H9 (cell line): ENCODE measurements at regions not wholly inside any gene's neighbourhood (a gene's known extent, or its start where the extent isn't known, plus 50 kb on each side); places are given as distances from the start of the nearest gene placed in this dataset.
A peak's percentile ranks its signal among the peaks of the same experiment; 100 is the strongest.

Experiments
- DNase-seq: peaks from one replicate; pipeline ENCODE4 v3.0.0-alpha.2; 2017
- H2AFZ ChIP-seq: one replicate; pipeline ENCODE4 v1.6.1; 2013; ENCODE audit warnings: mild to moderate bottlenecking, low read length, control low read depth, moderate library complexity
- H2AK5ac ChIP-seq: 2 replicates; pipeline ENCODE4 v1.6.1; 2013; ENCODE audit warnings: low read length, control low read depth, mixed read lengths; ENCODE audit not compliant: insufficient read length
- H2BK120ac ChIP-seq: one replicate; pipeline ENCODE4 v1.6.1; 2013; ENCODE audit warnings: low read depth, mild to moderate bottlenecking, low read length, control low read depth, inconsistent platforms; ENCODE audit not compliant: poor library complexity, severe bottlenecking
- H2BK12ac ChIP-seq: 2 replicates; pipeline ENCODE4 v1.6.1; 2013; ENCODE audit warnings: low read length, control low read depth, mixed read lengths, low read depth; ENCODE audit not compliant: insufficient read length
- H2BK15ac ChIP-seq: 2 replicates; pipeline ENCODE4 v1.6.1; 2013; ENCODE audit warnings: low read depth, low read length, control low read depth
- H2BK20ac ChIP-seq: one replicate; pipeline ENCODE4 v1.6.1; 2013; ENCODE audit warnings: low read depth, mild to moderate bottlenecking, low read length, control low read depth, inconsistent platforms; ENCODE audit not compliant: poor library complexity, severe bottlenecking
- H2BK5ac ChIP-seq: 2 replicates; pipeline ENCODE4 v1.6.1; 2013; ENCODE audit warnings: low read length, control low read depth, mixed read lengths; ENCODE audit not compliant: insufficient read length
- H3K14ac ChIP-seq: 2 replicates; pipeline ENCODE4 v1.6.1; 2013; ENCODE audit warnings: low read length, control low read depth; ENCODE audit not compliant: insufficient read depth
- H3K18ac ChIP-seq: 2 replicates; pipeline ENCODE4 v1.6.1; 2013; ENCODE audit warnings: low read depth, mild to moderate bottlenecking, mixed read lengths, low read length, control low read depth; ENCODE audit not compliant: insufficient read length
- H3K23ac ChIP-seq: 2 replicates; pipeline ENCODE4 v1.6.1; 2013; ENCODE audit warnings: low read length, control low read depth, mixed read lengths, low read depth; ENCODE audit not compliant: insufficient read length
- H3K23me2 ChIP-seq: 2 replicates; pipeline ENCODE4 v1.6.1; 2013; ENCODE audit warnings: low read depth, mild to moderate bottlenecking, mixed read lengths, low read length, control low read depth; ENCODE audit not compliant: insufficient read length, poor library complexity, severe bottlenecking
- H3K27ac ChIP-seq: 2 replicates; pipeline ENCODE4 v1.5.1; 2013; ENCODE audit warnings: low read length, control low read depth, mixed read lengths, low read depth; ENCODE audit not compliant: insufficient read length
- H3K27me3 ChIP-seq: 2 replicates; pipeline ENCODE4 v1.6.1; 2013; ENCODE audit warnings: low read length, control low read depth, inconsistent platforms; ENCODE audit not compliant: insufficient read depth
- H3K4ac ChIP-seq: 2 replicates; pipeline ENCODE4 v1.6.1; 2013; ENCODE audit warnings: low read depth, mild to moderate bottlenecking, control low read depth, inconsistent platforms, low read length, moderate library complexity
- H3K4me1 ChIP-seq: 2 replicates; pipeline ENCODE4 v1.6.1; 2013; ENCODE audit warnings: low read length, control low read depth, inconsistent platforms; ENCODE audit not compliant: insufficient read depth
- H3K4me2 ChIP-seq: 2 replicates; pipeline ENCODE4 v1.6.1; 2013; ENCODE audit warnings: low read length, control low read depth, mixed read lengths; ENCODE audit not compliant: insufficient read length, insufficient read depth
- H3K56ac ChIP-seq: 2 replicates; pipeline ENCODE4 v1.6.1; 2013; ENCODE audit warnings: low read depth, mild to moderate bottlenecking, mixed read lengths, low read length, control low read depth; ENCODE audit not compliant: insufficient read length
- H3K79me1 ChIP-seq: 2 replicates; pipeline ENCODE4 v1.6.1; 2013; ENCODE audit warnings: low read depth, mild to moderate bottlenecking, moderate library complexity, low read length, control low read depth, inconsistent platforms; ENCODE audit not compliant: insufficient read depth, poor library complexity, severe bottlenecking
- H3K79me2 ChIP-seq: 2 replicates; pipeline ENCODE4 v1.6.1; 2013; ENCODE audit warnings: low read length, control low read depth, inconsistent platforms; ENCODE audit not compliant: insufficient read depth
- H3K9ac ChIP-seq: 2 replicates; pipeline ENCODE4 v1.6.1; 2013; ENCODE audit warnings: low read length, control low read depth, mixed read lengths; ENCODE audit not compliant: insufficient read length; ENCODE audit errors: extremely low read depth
- H3K9me3 ChIP-seq: one replicate; pipeline ENCODE4 v1.6.1; 2013; ENCODE audit warnings: low read depth, low read length, inconsistent platforms; ENCODE audit not compliant: control insufficient read depth
- H3T11ph ChIP-seq: one replicate; pipeline ENCODE4 v1.6.1; 2013; ENCODE audit warnings: mild to moderate bottlenecking, low read length, control low read depth, inconsistent platforms
- H4K20me1 ChIP-seq: one replicate; pipeline ENCODE4 v1.6.1; 2013; ENCODE audit not compliant: control insufficient read depth, insufficient read length, insufficient read depth
- H4K5ac ChIP-seq: 2 replicates; pipeline ENCODE4 v1.6.1; 2013; ENCODE audit warnings: low read depth, mild to moderate bottlenecking, mixed read lengths, low read length, control low read depth; ENCODE audit not compliant: insufficient read length
- H4K8ac ChIP-seq: replicated peaks from 2 replicates; pipeline ENCODE4 v1.6.1; 2013; ENCODE audit warnings: low read length, control low read depth, mixed read lengths, low read depth; ENCODE audit not compliant: insufficient read length
- H4K91ac ChIP-seq: 2 replicates; pipeline ENCODE4 v1.6.1; 2013; ENCODE audit warnings: low read depth, mild to moderate bottlenecking, moderate library complexity, mixed read lengths, low read length, control low read depth; ENCODE audit not compliant: insufficient read length
- H3K27ac Mint-ChIP-seq, 3 experiments: 2 replicates in 2 of 3; 3 replicates in 1 of 3; pipeline ENCODE4 v1.8.0; 2020 to 2021; ENCODE audit warnings: mixed read lengths in 3 of 3, mild to moderate bottlenecking in 1 of 3, moderate library complexity in 1 of 3
- H3K27me3 Mint-ChIP-seq: 2 replicates; pipeline ENCODE4 v1.8.0; 2021; ENCODE audit warnings: low read depth, mild to moderate bottlenecking, moderate library complexity, mixed read lengths
- H3K36me3 Mint-ChIP-seq, 3 experiments: 2 replicates in 2 of 3; 3 replicates in 1 of 3; pipeline ENCODE4 v1.8.0; 2020 to 2021; ENCODE audit warnings: low read depth in 3 of 3, mixed read lengths in 3 of 3; ENCODE audit not compliant: insufficient read depth in 1 of 3
- H3K4me1 Mint-ChIP-seq, 2 experiments: 2 replicates each; pipeline ENCODE4 v1.8.0; 2020; ENCODE audit warnings: mixed read lengths in 2 of 2
- H3K4me3 Mint-ChIP-seq, 2 experiments: 2 replicates in 1 of 2; 3 replicates in 1 of 2; pipeline ENCODE4 v1.8.0; 2020 to 2021; ENCODE audit warnings: mild to moderate bottlenecking in 2 of 2, mixed read lengths in 2 of 2, moderate library complexity in 1 of 2
- H3K9me3 Mint-ChIP-seq, 2 experiments: 2 replicates in 1 of 2; 3 replicates in 1 of 2; pipeline ENCODE4 v1.8.0; 2020; ENCODE audit warnings: mild to moderate bottlenecking in 2 of 2, mixed read lengths in 2 of 2, moderate library complexity in 1 of 2
- WGBS: extraction: QIAGEN DNeasy Blood & Tissue Kit; methylation state at CpG from one replicate; pipeline ENCODE4 v1.1.7; 2013; ENCODE audit warnings: missing lambda C conversion rate, low lambda C conversion rate, mixed read lengths; ENCODE audit not compliant: insufficient read length; ENCODE audit errors: extremely low coverage; 5-methylcytosine and 5-hydroxymethylcytosine counted together
- TF ChIP-seq, protein P1 (sequence below): fragments of 200-600 bp; sonication (generic); conservative IDR thresholded peaks from 3 replicates; pipeline ENCODE4 v1.8.0; 2021; ENCODE audit warnings: antibody characterized with exemption, mild to moderate bottlenecking

GRCh38 chr18:46333431-46334135 lies 229.4 kb downstream of the HAUS1 start:
- H2BK5ac ChIP-seq: no peak overlapping the region
- H3K23me2 ChIP-seq: peaks cover 20% of the 10 kb centered on the region
- H4K5ac ChIP-seq: no peak overlapping the region
- Mint-ChIP-seq H3K27me3 (peaks cover 61% of the 10 kb centered on the region), H3K4me3 (peak overlapping the region; percentile 75 to 76), H3K27ac (no peak overlapping the region; a peak in 1 of 7 replicates), H3K36me3 (no peaks in the 10 kb centered on the region), H3K9me3 (no peaks in the 10 kb centered on the region; a peak in 1 of 5 replicates), H3K4me1 (peaks cover 41 to 50% of the 10 kb centered on the region in 2 experiments)
- no peak overlapping the region for H2BK12ac ChIP-seq
- no peak overlapping the region for H2BK20ac ChIP-seq
- H4K91ac ChIP-seq: no peak overlapping the region
- H2BK15ac ChIP-seq: no peak overlapping the region
- DNase-seq: no peak
- H4K8ac ChIP-seq: no peak overlapping the region
- H3K18ac ChIP-seq: no peak overlapping the region
- no CpG with 5 or more reads among the region's 77 CpGs for whole genome bisulfite sequencing
- H3K79me1 ChIP-seq: no peaks in the 10 kb centered on the region
- no peak overlapping the region for H3K14ac ChIP-seq
- H3K4me1 ChIP-seq: peaks cover 5% of the 10 kb centered on the region; the same call in 1 of the 2 replicates
- H3T11ph ChIP-seq: no peak overlapping the region
- no peak overlapping the region for H2BK120ac ChIP-seq
- TF ChIP-seq, protein P1, sequence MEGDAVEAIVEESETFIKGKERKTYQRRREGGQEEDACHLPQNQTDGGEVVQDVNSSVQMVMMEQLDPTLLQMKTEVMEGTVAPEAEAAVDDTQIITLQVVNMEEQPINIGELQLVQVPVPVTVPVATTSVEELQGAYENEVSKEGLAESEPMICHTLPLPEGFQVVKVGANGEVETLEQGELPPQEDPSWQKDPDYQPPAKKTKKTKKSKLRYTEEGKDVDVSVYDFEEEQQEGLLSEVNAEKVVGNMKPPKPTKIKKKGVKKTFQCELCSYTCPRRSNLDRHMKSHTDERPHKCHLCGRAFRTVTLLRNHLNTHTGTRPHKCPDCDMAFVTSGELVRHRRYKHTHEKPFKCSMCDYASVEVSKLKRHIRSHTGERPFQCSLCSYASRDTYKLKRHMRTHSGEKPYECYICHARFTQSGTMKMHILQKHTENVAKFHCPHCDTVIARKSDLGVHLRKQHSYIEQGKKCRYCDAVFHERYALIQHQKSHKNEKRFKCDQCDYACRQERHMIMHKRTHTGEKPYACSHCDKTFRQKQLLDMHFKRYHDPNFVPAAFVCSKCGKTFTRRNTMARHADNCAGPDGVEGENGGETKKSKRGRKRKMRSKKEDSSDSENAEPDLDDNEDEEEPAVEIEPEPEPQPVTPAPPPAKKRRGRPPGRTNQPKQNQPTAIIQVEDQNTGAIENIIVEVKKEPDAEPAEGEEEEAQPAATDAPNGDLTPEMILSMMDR: no peak
- no peaks in the 10 kb centered on the region; the same call in 1 of the 2 replicates for H3K79me2 ChIP-seq
- H4K20me1 ChIP-seq: no peaks in the 10 kb centered on the region
- peak overlapping the region; percentile 67 for H3K4me2 ChIP-seq
- no peak overlapping the region for H3K9ac ChIP-seq
- no peaks in the 10 kb centered on the region for H3K9me3 ChIP-seq
- no peak overlapping the region for H3K23ac ChIP-seq
- H2AFZ ChIP-seq: no peak overlapping the region
- H3K4ac ChIP-seq: no peak overlapping the region
- no peak overlapping the region for H2AK5ac ChIP-seq
- no peak overlapping the region for H3K56ac ChIP-seq
- no peak overlapping the region for H3K27ac ChIP-seq
- peaks cover 10% of the 10 kb centered on the region; the same call in 1 of the 2 replicates for H3K27me3 ChIP-seq
